Astrocyte (in vitro differentiated cells and primary cell): ENCODE measurements at regions not wholly inside any gene's neighbourhood (a gene's known extent, or its start where the extent isn't known, plus 50 kb on each side); places are given as distances from the start of the nearest gene placed in this dataset.

Source experiments
- EZH2 ChIP-seq: IDR thresholded peaks from 2 replicates; pipeline ENCODE4 v1.6.1; 2012; ENCODE audit warnings: mild to moderate bottlenecking, low read length, inconsistent platforms; ENCODE audit not compliant: insufficient read depth
- TF ChIP-seq, protein P1 (sequence below): IDR thresholded peaks from 2 replicates; pipeline ENCODE4 v1.5.1; 2011; ENCODE audit warnings: low read depth, mild to moderate bottlenecking, inconsistent platforms, low read length, moderate library complexity; ENCODE audit not compliant: insufficient read depth

DNA sequence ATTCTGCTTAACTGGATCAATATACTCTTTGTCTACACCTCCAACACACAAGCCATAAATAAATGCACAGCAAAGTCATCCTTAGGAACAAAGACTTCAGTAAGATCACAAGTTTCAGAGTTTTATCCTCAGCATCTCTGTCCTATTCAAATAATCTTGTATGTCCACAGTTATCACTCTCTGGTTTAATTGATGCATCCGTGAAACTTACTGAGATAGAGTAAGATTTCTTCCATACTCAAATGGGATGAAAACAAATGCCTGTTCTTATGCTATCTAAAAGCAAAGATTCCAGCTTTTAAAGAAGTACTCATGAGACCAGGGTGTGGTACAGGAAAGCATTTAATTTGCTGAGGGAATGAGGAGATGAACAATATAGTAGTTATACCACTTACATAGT, 184.6 kb upstream of the SLC7A11 start:
- TF ChIP-seq, protein P1, sequence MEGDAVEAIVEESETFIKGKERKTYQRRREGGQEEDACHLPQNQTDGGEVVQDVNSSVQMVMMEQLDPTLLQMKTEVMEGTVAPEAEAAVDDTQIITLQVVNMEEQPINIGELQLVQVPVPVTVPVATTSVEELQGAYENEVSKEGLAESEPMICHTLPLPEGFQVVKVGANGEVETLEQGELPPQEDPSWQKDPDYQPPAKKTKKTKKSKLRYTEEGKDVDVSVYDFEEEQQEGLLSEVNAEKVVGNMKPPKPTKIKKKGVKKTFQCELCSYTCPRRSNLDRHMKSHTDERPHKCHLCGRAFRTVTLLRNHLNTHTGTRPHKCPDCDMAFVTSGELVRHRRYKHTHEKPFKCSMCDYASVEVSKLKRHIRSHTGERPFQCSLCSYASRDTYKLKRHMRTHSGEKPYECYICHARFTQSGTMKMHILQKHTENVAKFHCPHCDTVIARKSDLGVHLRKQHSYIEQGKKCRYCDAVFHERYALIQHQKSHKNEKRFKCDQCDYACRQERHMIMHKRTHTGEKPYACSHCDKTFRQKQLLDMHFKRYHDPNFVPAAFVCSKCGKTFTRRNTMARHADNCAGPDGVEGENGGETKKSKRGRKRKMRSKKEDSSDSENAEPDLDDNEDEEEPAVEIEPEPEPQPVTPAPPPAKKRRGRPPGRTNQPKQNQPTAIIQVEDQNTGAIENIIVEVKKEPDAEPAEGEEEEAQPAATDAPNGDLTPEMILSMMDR = no peak
- TF ChIP-seq EZH2 = no peak
